ENCODE measurements at regions not wholly inside any gene's neighbourhood (a gene's known extent, or its start where the extent isn't known, plus 50 kb on each side); places are given as distances from the start of the nearest gene placed in this dataset.

GRCh38 chr6:21504790-21505189 is 88.8 kb upstream of the SOX4 start:
- no peak for DNase-seq (ENCODE audit: extremely low spot score in 2 of 2)
- Histone ChIP-seq H3K27ac (no peak overlapping the region), H3K9me3 (no peaks in the 10 kb centered on the region), H3K36me3 (no peaks in the 10 kb centered on the region), H3K27me3 (no peaks in the 10 kb centered on the region), H3K4me1 (peaks cover 14% of the 10 kb centered on the region), H3K4me3 (no peak overlapping the region)
- TF ChIP-seq CTCF (IDR thresholded peaks at IDR 0.05) (no peak), POLR2AphosphoS5 (IDR thresholded peaks at IDR 0.05; ENCODE audit: insufficient read depth in 1 of 2, low read depth in 1 of 2) (no peak), POLR2A (IDR thresholded peaks at IDR 0.05) (no peak)
- intact Hi-C loops (cut with DNase I), result no loop called here

- intact Hi-C loops (cut with DNase I), result no loop called here
- H3K4me3 ChIP-seq, result no peak overlapping the region
- no peak for DNase-seq (ENCODE audit: extremely low spot score in 2 of 2)
- TF ChIP-seq CTCF (IDR thresholded peaks at IDR 0.05) (no peak), POLR2AphosphoS5 (IDR thresholded peaks at IDR 0.05; ENCODE audit: insufficient read depth in 1 of 2, low read depth in 1 of 2) (no peak), POLR2A (IDR thresholded peaks at IDR 0.05) (no peak)
- H3K9me3 ChIP-seq, result no peaks in the 10 kb centered on the region
- no peaks in the 10 kb centered on the region for H3K27me3 ChIP-seq
- peaks cover 6% of the 10 kb centered on the region for H3K4me1 ChIP-seq
- H3K36me3 ChIP-seq, result no peaks in the 10 kb centered on the region
- no peak overlapping the region for H3K27ac ChIP-seq
Observed at GRCh38 chr6:21505574-21505990, 88.0 kb upstream of the SOX4 start.

- intact Hi-C loops (cut with DNase I), result no loop called here
- no peak for DNase-seq (ENCODE audit: extremely low spot score in 2 of 2)
- peaks cover under 1% of the 10 kb centered on the region for H3K4me1 ChIP-seq
- TF ChIP-seq POLR2A (IDR thresholded peaks at IDR 0.05) (no peak), POLR2AphosphoS5 (IDR thresholded peaks at IDR 0.05; ENCODE audit: insufficient read depth in 1 of 2, low read depth in 1 of 2) (no peak), CTCF (IDR thresholded peaks at IDR 0.05) (no peak)
- no peak overlapping the region for H3K27ac ChIP-seq
- H3K27me3 ChIP-seq, result no peaks in the 10 kb centered on the region
- no peaks in the 10 kb centered on the region for H3K9me3 ChIP-seq
- H3K4me3 ChIP-seq, result no peak overlapping the region
- H3K36me3 ChIP-seq, result no peaks in the 10 kb centered on the region
Observed at GRCh38 chr6:21506126-21506525, 87.4 kb upstream of the SOX4 start.

- Histone ChIP-seq H3K36me3 (no peaks in the 10 kb centered on the region), H3K27ac (no peak overlapping the region), H3K9me3 (no peaks in the 10 kb centered on the region), H3K4me3 (no peak overlapping the region), H3K4me1 (no peaks in the 10 kb centered on the region), H3K27me3 (no peaks in the 10 kb centered on the region)
- no peak for DNase-seq (ENCODE audit: extremely low spot score in 2 of 2)
- intact Hi-C loops (cut with DNase I), result no loop called here
- TF ChIP-seq CTCF (IDR thresholded peaks at IDR 0.05) (no peak), POLR2A (IDR thresholded peaks at IDR 0.05) (no peak), POLR2AphosphoS5 (IDR thresholded peaks at IDR 0.05; ENCODE audit: insufficient read depth in 1 of 2, low read depth in 1 of 2) (no peak)
Observed at GRCh38 chr6:21507811-21508210, 85.7 kb upstream of the SOX4 start.

- no peak for DNase-seq (ENCODE audit: extremely low spot score in 2 of 2)
- Histone ChIP-seq H3K9me3 (no peaks in the 10 kb centered on the region), H3K4me3 (no peak overlapping the region), H3K27me3 (no peaks in the 10 kb centered on the region), H3K27ac (no peak overlapping the region), H3K36me3 (no peaks in the 10 kb centered on the region), H3K4me1 (no peaks in the 10 kb centered on the region)
- intact Hi-C loops (cut with DNase I), result no loop called here
- TF ChIP-seq POLR2A (IDR thresholded peaks at IDR 0.05), result no peak
Observed at GRCh38 chr6:21508753-21509152, 84.8 kb upstream of the SOX4 start.
